ENCODE measurements at regions not wholly inside any gene's neighbourhood (a gene's known extent, or its start where the extent isn't known, plus 50 kb on each side); places are given as distances from the start of the nearest gene placed in this dataset.
A peak's percentile ranks its signal among the peaks of the same experiment; 100 is the strongest.

DNA sequence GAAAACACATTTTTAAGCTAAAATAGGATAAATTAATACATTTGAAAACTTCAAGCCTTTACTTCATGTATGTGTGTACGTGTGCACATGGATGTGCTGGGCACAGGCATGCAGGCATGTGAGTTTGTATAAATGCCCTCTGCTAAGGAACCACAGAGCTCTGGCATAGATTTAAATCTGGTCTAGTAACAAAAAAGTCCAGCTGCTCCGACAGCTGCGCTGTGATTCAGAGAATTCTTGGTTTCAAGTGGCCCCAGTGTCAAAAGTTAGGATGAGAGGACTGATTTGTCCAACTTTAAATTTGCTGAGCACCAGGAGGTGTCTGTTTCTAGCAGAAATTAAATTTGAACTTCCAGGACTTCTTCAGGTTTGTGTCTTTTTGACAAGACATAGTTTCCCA lies 203.7 kb upstream of the TUT7 start:
- no peak for DNase-seq

GRCh38 chr9:86557063-86557766 lies 203.0 kb upstream of the TUT7 start:
- peak in 2 of 3 donors; percentile 5 to 19 for DNase-seq

GRCh38 chr9:86555661-86556060 lies 201.5 kb upstream of the TUT7 start:
- DNase-seq, result no peak

GRCh38 chr9:86550401-86550800 lies 196.2 kb upstream of the TUT7 start:
- no peak for DNase-seq

GRCh38 chr9:86549920-86550319 lies 195.7 kb upstream of the TUT7 start:
- DNase-seq, result no peak

DNA sequence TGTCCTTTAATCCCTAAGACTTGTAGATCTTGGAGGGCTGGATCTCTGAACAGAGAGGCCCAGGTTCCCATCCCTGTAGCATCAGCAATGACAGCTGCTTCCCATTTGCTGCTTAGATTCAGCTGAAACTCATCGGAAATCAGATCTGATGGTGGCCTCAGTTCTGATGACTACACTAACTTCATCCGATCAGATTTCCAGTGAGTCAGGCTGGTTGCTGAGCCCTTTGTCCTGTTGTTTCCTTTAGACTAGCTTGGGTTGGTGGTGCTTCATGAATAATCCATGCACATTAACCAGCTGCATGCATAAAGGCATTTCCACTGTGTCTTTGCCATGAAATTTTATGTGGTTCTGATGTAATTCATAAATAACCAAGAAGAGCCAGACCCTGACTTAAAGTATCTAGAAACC lies 195.2 kb upstream of the TUT7 start:
- no peak for DNase-seq

DNA sequence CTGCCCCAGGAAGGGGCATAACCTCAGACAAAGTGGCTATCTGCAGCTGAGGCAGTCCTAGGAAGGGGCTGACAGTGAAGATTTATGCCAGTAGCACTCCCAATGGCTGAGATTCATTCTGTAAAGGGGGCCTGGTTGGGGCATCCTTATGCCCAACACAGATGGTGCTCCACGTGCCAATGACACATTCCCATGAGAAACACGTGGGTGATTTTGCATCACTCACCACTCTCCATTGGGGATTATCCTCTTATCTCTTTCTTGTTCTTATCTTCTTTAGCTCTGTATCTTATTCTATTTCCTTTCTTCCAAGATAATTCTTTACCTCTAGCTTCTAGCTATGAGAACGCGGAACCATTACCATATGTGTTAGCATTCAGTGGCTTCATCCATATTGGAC lies 194.0 kb upstream of the TUT7 start:
- no peak for DNase-seq

GRCh38 chr9:86547571-86547970 lies 193.4 kb upstream of the TUT7 start:
- no peak for DNase-seq

DNA sequence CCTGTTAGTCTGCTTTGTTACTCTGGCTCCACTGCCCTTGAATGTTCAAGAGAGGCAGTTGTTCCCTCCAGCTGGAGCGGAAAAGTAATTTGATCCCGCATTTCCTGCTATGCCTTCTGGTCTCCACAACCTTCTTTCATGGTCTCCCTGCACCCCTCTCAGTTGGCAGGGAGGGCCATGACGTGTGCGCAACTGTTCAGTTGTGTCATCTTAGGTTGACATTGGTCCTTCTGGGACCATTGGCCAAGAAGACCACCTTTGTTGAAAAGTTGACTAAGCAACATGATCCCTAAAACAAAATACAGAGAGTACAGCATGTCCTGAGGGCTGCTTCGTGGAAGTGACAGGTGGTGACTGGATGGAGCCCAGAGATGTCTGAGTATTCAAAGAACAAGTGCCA lies 192.5 kb upstream of the TUT7 start:
- no peak for DNase-seq

- no peak for DNase-seq
These were observed 190.9 kb upstream of the TUT7 start for GRCh38 chr9:86545090-86545489.

DNA sequence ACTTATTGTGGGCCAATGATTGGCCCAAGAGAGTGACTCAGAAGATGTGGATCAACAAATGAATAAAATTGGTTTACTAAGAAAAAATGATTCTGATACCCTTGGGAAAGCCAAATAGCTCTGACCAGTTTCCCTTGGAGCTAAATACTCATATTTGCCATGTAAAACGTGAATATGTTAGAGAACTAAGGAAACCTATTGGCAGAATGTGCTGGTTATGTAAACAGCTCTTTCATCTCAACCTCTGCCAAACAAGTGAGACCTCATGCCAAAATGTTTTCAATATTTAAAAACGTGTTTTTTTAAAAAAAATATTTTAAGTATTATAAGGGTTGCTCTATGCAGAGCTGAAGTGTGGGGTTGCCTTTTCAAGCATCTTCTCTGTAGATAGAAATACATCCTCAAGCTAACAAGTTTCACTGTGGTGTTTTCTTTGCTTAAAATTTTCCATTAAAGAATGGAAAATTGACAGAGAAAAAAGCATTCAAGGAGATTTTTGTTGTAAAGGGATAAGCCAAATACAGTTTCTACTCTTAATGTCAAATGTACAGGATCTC lies 186.9 kb upstream of the TUT7 start:
- DNase-seq, result no peak

- DNase-seq, result no peak
These were observed 181.3 kb upstream of the TUT7 start for GRCh38 chr9:86535406-86535915.

DNA sequence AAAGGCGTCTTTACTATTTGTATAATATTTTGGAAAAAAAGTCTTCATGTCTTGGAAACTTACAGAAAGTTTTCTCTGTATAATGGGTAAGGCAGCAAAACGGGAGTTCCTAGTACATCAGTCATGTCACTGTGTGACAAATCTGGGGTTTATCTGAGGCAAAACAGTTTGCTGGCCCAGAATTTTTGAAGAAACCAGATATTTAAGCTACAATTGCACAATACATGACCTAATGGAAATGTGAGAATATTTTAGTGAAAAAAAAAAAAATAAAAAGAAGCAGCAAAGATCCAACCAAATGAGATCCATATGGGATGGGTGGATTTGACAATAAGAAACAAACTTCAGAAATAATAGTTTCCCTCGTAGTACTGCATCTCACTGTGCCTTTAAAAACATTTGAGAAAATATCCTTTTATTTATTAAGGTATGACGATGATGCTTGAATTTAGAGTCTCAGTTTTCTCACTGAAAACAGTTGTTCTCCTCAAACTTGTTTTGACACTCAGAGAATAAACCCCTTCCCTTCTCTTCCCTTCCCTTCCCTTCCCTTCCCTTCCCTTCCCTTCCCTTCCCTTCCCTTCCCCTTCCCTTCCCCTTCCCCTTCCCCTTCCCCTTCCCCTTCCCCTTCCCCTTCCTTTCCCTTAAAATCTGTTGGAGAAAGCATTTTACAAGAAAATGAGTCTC lies 180.5 kb upstream of the TUT7 start:
- DNase-seq, result no peak

GRCh38 chr9:86531971-86532640 lies 177.9 kb upstream of the TUT7 start:
- DNase-seq, result no peak

- DNase-seq, result no peak
These were observed 177.2 kb upstream of the TUT7 start for GRCh38 chr9:86531273-86531970.

GRCh38 chr9:86529496-86530275 lies 175.5 kb upstream of the TUT7 start:
- no peak for DNase-seq

DNA sequence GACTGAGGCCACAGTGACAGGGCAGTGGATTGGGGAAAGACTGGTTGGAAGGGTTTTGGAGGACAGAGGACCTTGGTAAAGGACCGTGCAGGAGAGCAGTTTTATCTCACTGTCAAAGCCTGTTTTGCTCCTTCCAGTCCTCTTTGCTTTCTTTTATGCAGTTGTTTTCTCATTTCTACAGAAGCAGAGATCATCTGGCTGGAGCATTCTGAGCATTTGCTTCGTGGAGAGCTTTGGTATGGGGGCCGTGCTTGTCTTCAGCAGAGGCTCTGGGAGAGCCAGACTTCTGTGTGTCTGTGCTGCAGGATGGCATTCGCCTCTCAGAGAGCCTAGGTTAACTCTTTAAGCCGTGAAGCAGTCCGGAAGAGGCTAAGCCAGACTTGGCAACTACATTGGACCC lies 171.8 kb upstream of the TUT7 start:
- DNase-seq, result no peak

GRCh38 chr9:86525182-86525581 lies 171.0 kb upstream of the TUT7 start:
- DNase-seq, result no peak

GRCh38 chr9:86521977-86522376 lies 167.8 kb upstream of the TUT7 start:
- peak in 2 of 3 donors; percentile 15 to 45 for DNase-seq

DNA sequence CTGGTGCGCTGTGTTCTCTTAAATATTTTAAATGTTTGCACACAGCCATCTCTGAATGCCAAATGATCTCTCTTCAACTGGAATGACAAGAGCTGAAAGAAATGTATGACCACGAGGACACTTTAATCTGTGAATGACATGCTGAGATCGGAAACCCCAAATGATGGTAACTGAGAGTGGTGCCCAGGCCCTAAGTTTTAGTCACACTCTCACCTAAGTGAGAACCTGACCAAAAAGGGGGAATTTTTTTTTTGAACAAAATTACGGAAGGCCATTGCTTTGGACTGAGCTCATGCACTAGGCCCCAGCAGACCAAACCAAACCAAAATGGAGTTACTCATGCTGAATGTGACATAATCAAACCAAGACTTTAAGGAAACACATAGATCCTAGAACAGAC lies 167.1 kb upstream of the TUT7 start:
- no peak for DNase-seq

DNA sequence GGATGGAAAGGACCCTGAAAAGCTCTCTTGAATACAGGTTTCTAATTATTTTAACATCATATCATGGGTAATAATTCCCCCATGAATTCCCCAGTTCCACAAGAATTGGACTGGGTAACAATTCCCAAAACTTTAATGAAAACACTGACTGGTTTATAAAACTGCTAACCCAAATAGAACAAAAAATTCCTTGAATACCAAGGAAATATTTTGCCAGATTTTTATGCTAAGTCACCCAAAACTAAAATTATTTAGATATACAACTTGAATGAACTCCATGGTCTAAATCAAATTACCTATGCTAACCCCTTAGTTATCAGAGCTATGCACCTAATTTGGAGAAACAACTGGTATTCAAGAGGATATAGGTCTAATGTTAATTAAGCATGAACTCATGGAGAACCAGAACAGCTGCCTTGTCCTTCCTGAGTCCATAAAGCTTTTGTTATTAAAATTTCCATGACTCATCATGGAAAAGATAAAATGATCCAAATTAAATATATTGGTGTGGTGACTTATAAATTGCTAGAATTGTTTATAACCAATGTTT lies 164.9 kb upstream of the TUT7 start:
- no peak for DNase-seq

DNA sequence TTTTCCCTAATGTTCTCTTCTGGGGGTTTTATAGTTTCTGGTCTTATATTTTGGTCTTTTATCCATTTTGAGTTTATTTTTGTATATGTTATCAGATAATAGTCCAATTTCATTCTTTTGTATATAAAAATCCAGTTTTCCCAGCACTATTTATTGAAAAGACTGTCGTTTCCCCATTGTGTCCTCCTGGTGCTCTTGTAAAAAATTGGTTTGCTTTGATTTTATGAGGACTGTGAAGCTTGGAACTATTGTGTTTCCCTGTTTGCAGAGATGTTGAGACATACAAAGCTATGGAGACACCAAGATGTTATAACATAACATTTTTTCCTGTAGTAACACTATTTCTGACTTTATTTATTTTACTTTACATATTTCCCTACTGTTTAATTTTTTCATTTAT lies 163.3 kb upstream of the TUT7 start:
- no peak for DNase-seq

Data from suppressor macrophage treated with lipopolysaccharide for 1 hour (primary cell).